GM12878 (cell line): ENCODE measurements at regions not wholly inside any gene's neighbourhood (a gene's known extent, or its start where the extent isn't known, plus 50 kb on each side); places are given as distances from the start of the nearest gene placed in this dataset.

ENCODE experiments used
- ASH2L ChIP-seq: fragments of 300-600, 200-600 bp; sonication (generic); IDR thresholded peaks from 2 replicates; pipeline ENCODE4 v1.6.1; 2017; ENCODE audit warnings: low read depth, mild to moderate bottlenecking, borderline replicate concordance
- ATF2 ChIP-seq: IDR thresholded peaks from 2 replicates; pipeline ENCODE4 v1.6.1; 2012; ENCODE audit warnings: low read length, inconsistent platforms
- ETV6 ChIP-seq, 2 experiments: fragments of 450-650 bp in 1 of 2; IDR thresholded peaks in 1 of 2; conservative IDR thresholded peaks in 1 of 2; 2 replicates each; pipeline ENCODE4 v1.6.1; 2014; ENCODE audit warnings: antibody characterized with exemption in 1 of 2, borderline replicate concordance in 1 of 2, low read depth in 1 of 2, mild to moderate bottlenecking in 1 of 2, moderate library complexity in 1 of 2
- GABPA ChIP-seq: IDR thresholded peaks from 2 replicates; pipeline ENCODE4 v1.6.1; 2014; ENCODE audit warnings: antibody characterized with exemption, low read depth, mild to moderate bottlenecking, inconsistent platforms
- HDGF ChIP-seq: fragments of 450-650 bp; IDR thresholded peaks from 2 replicates; pipeline ENCODE4 v1.6.1; 2016; ENCODE audit warnings: antibody characterized with exemption
- MLLT1 ChIP-seq: fragments of 450-650 bp; IDR thresholded peaks from 2 replicates; pipeline ENCODE4 v1.6.1; 2016; ENCODE audit warnings: mild to moderate bottlenecking
- MYC ChIP-seq: IDR thresholded peaks from 2 replicates; pipeline ENCODE4 v1.6.1; 2011; ENCODE audit warnings: mild to moderate bottlenecking, low read length, moderate library complexity, inconsistent platforms; ENCODE audit not compliant: insufficient read depth, insufficient replicate concordance, insufficient read length, severe bottlenecking
- RFX5 ChIP-seq: IDR thresholded peaks from 2 replicates; pipeline ENCODE4 v1.6.1; 2011; ENCODE audit warnings: low read depth, low read length, improper control_type of control experiment
- WRNIP1 ChIP-seq: IDR thresholded peaks from 2 replicates; pipeline ENCODE4 v1.6.1; 2011; ENCODE audit warnings: low read depth, low read length, improper control_type of control experiment, borderline replicate concordance

DNA sequence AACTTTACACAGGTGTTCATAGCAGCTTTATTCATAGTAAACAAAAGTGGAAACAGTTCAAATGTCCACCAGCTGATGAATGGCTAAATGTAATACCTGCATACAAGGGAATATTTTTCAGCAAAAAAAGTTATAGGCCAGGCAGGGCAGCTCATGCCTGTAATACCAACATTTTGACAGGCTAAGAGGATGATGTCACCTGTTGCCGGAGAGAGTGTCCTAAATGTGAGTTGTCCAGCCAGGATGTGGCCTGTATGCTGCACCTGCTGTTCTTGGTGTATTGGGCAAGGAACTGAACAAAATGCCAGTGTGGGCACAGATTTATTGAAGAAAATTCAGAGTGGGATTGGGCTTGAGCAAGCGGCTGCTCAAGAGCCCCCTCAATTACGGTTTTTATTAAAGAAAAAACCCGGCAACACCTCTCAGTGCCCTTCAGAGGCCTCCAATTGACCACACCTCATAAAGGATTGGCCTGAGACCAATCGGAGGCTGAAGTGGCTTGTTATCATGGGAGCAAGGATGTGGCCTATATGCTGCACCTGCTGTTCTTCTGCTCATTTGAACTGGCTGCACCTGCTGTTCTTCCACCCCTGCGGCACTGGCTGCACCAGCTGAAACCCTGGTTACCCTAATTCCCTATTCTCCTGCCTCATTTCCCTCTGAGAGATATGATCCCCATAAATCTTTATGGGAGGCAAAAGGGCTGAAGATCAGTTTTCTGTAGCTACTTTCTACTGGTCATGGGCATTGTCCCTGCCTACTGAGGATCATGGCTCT lies 129.8 kb downstream of the GPCPD1 start (continued):
- TF ChIP-seq ATF2 (no peak), MLLT1 (no peak), RFX5 (peak; percentile 92), ASH2L (no peak), ETV6 (conservative IDR thresholded peaks at IDR 0.05 in 1 of 2, IDR thresholded peaks at IDR 0.05 in 1 of 2; ENCODE audit: borderline replicate concordance in 1 of 2, low read depth in 1 of 2) (no peak), HDGF (no peak), MYC (no peak), GABPA (no peak), WRNIP1 (no peak)
- TF ChIP-seq, all 136 proteins: peak for 3
